ENCODE measurements at regions not wholly inside any gene's neighbourhood (a gene's known extent, or its start where the extent isn't known, plus 50 kb on each side); places are given as distances from the start of the nearest gene placed in this dataset.

DNA sequence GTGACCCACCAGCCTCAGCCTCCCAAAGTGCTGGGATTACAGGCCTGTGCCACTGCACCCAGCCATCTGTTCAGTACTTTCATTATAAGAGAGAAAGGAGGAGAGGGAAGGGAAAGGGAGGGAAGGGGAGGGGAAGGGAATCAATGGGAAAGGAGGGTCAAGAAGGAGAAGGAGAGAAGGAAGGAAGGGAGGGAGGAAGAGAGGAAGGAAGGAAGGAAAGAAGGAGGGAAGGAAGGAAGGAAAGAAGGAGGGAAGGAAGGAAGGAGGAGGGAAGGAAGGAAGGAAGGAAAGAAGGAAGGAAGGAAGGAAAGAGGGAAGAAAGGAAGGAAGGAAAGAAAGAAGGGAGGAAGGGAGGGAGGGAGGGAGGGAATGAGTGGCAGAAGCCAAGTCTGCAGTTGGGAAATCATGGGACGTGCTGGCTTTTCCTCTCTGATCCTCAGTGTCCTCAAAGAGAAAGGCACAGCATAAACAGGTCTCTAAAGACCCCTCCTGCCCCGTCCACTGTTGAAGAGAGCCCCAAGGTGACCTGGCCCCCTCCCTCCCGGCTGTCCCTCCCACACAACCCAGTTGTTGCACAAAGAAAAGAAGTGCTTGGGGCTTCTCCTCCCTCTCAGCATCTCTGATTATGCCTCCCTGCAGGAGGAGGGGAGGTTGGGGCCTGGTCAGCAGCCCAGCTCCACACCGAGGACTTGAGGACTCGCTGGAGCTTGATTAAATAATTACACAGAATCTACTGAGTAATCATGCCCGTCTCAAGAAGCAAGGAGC lies 69.1 kb upstream of the TOP1 start:
- TF ChIP-seq CTBP1 (IDR thresholded peaks at IDR 0.05; ENCODE audit: borderline replicate concordance) (no peak), BHLHE40 (IDR thresholded peaks at IDR 0.05; ENCODE audit: borderline replicate concordance) (no peak), TARDBP (IDR thresholded peaks at IDR 0.05) (no peak), ELF4 (IDR thresholded peaks at IDR 0.05) (no peak), HDGF (IDR thresholded peaks at IDR 0.05; ENCODE audit: borderline replicate concordance) (no peak)
- TF ChIP-seq, protein P1, sequence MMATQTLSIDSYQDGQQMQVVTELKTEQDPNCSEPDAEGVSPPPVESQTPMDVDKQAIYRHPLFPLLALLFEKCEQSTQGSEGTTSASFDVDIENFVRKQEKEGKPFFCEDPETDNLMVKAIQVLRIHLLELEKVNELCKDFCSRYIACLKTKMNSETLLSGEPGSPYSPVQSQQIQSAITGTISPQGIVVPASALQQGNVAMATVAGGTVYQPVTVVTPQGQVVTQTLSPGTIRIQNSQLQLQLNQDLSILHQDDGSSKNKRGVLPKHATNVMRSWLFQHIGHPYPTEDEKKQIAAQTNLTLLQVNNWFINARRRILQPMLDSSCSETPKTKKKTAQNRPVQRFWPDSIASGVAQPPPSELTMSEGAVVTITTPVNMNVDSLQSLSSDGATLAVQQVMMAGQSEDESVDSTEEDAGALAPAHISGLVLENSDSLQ (IDR thresholded peaks at IDR 0.05), result no peak
